HG03103 (cell line): ENCODE measurements at regions not wholly inside any gene's neighbourhood (a gene's known extent, or its start where the extent isn't known, plus 50 kb on each side); places are given as distances from the start of the nearest gene placed in this dataset.
"Not testable (repeated sequence)": the region's sequence is repeated elsewhere in the genome, so short reads cannot be mapped to it uniquely, and the experiment has no call there.

Experiments
- ATAC-seq: cut with Tn5 transposase; IDR thresholded peaks from one replicate; pipeline ENCODE4 v1.9.1; 2021; ENCODE audit warnings: low read depth; ENCODE audit not compliant: unreplicated experiment

- ATAC-seq, result no peak
Observed at GRCh38 chr20:51193066-51193772, 170.3 kb upstream of the KCNG1 start.

- ATAC-seq, result no peak
Observed at GRCh38 chr20:51190783-51191180, 167.9 kb upstream of the KCNG1 start.

- no peak for ATAC-seq
Observed at GRCh38 chr20:51189814-51190782, 167.2 kb upstream of the KCNG1 start.

GRCh38 chr20:51188941-51189340 is 166.0 kb upstream of the KCNG1 start:
- no peak for ATAC-seq

- ATAC-seq, result no peak
Observed at GRCh38 chr20:51187261-51187660, 164.4 kb upstream of the KCNG1 start.

GRCh38 chr20:51185861-51186260 is 163.0 kb upstream of the KCNG1 start:
- no peak for ATAC-seq

GRCh38 chr20:51185277-51185676 is 162.4 kb upstream of the KCNG1 start:
- no peak for ATAC-seq

GRCh38 chr20:51184289-51184688 is 161.4 kb upstream of the KCNG1 start:
- no peak for ATAC-seq

- no peak for ATAC-seq
Observed at GRCh38 chr20:51183451-51183850, 160.5 kb upstream of the KCNG1 start.

- ATAC-seq, result no peak
Observed at GRCh38 chr20:51182571-51182970, 159.7 kb upstream of the KCNG1 start.

- ATAC-seq, result no peak
Observed at GRCh38 chr20:51178153-51178552, 155.2 kb upstream of the KCNG1 start.

GRCh38 chr20:51176876-51177275 is 154.0 kb upstream of the KCNG1 start:
- ATAC-seq, result no peak

GRCh38 chr20:51176446-51176845 is 153.5 kb upstream of the KCNG1 start:
- ATAC-seq, result no peak

- ATAC-seq, result no peak
Observed at GRCh38 chr20:51175724-51176123, 152.8 kb upstream of the KCNG1 start.

GRCh38 chr20:51175156-51175555 is 152.2 kb upstream of the KCNG1 start:
- ATAC-seq, result no peak

GRCh38 chr20:51174536-51174935 is 151.6 kb upstream of the KCNG1 start:
- ATAC-seq, result no peak

GRCh38 chr20:51172558-51173428 is 149.9 kb upstream of the KCNG1 start:
- no peak for ATAC-seq

GRCh38 chr20:51171141-51171540 is 148.2 kb upstream of the KCNG1 start:
- no peak for ATAC-seq

- no peak for ATAC-seq
Observed at GRCh38 chr20:51169813-51170212, 146.9 kb upstream of the KCNG1 start.

- not testable (repeated sequence) for ATAC-seq
Observed at GRCh38 chr20:51167911-51168310, 145.0 kb upstream of the KCNG1 start.

GRCh38 chr20:51166489-51166888 is 143.6 kb upstream of the KCNG1 start:
- ATAC-seq, result no peak
